ENCODE measurements at regions not wholly inside any gene's neighbourhood (a gene's known extent, or its start where the extent isn't known, plus 50 kb on each side); places are given as distances from the start of the nearest gene placed in this dataset.

GRCh38 chr3:87370007-87370406 is 93.6 kb upstream of the POU1F1 start:
- no peak overlapping the region for H3K4me3 ChIP-seq (ENCODE audit: low read length)
- no peaks in the 10 kb centered on the region for H3K9me3 ChIP-seq (ENCODE audit: low read length)
- H3K4me1 ChIP-seq (ENCODE audit: insufficient read depth, low read length), result peaks cover 7% of the 10 kb centered on the region
- H3K27me3 ChIP-seq (ENCODE audit: insufficient read depth, low read length), result no peaks in the 10 kb centered on the region
- H2AFZ ChIP-seq (ENCODE audit: low read depth, low read length), result no peak overlapping the region
- no peaks in the 10 kb centered on the region for H3K36me3 ChIP-seq (ENCODE audit: insufficient read depth, low read length)

- H3K4me1 ChIP-seq (ENCODE audit: insufficient read depth, low read length), result peaks cover 7% of the 10 kb centered on the region
- H2AFZ ChIP-seq (ENCODE audit: low read depth, low read length), result no peak overlapping the region
- no peaks in the 10 kb centered on the region for H3K27me3 ChIP-seq (ENCODE audit: insufficient read depth, low read length)
These were observed 91.4 kb upstream of the POU1F1 start for GRCh38 chr3:87367736-87368135.

GRCh38 chr3:87363721-87364120 is 87.3 kb upstream of the POU1F1 start:
- Histone ChIP-seq H3K4me3 (ENCODE audit: low read length) (no peak overlapping the region), H3K27me3 (ENCODE audit: insufficient read depth, low read length) (no peaks in the 10 kb centered on the region), H2AFZ (ENCODE audit: low read depth, low read length) (no peak overlapping the region), H3K36me3 (ENCODE audit: insufficient read depth, low read length) (no peaks in the 10 kb centered on the region), H3K9me3 (ENCODE audit: low read length) (no peaks in the 10 kb centered on the region), H3K4me1 (ENCODE audit: insufficient read depth, low read length) (peaks cover 1% of the 10 kb centered on the region)

More at GRCh38 chr3:87367736-87368135, 91.4 kb upstream of the POU1F1 start:
- Histone ChIP-seq H3K9me3 (ENCODE audit: low read length) (no peaks in the 10 kb centered on the region), H3K4me3 (ENCODE audit: low read length) (no peak overlapping the region), H3K36me3 (ENCODE audit: insufficient read depth, low read length) (no peaks in the 10 kb centered on the region)

GRCh38 chr3:87361956-87362355 is 85.6 kb upstream of the POU1F1 start:
- H3K9me3 ChIP-seq (ENCODE audit: low read length), result no peaks in the 10 kb centered on the region
- H3K4me1 ChIP-seq (ENCODE audit: insufficient read depth, low read length), result no peaks in the 10 kb centered on the region
- H3K27me3 ChIP-seq (ENCODE audit: insufficient read depth, low read length), result no peaks in the 10 kb centered on the region
- H3K4me3 ChIP-seq (ENCODE audit: low read length), result no peak overlapping the region
- no peaks in the 10 kb centered on the region for H3K36me3 ChIP-seq (ENCODE audit: insufficient read depth, low read length)
- no peak overlapping the region for H2AFZ ChIP-seq (ENCODE audit: low read depth, low read length)

- no peak overlapping the region for H3K4me3 ChIP-seq (ENCODE audit: low read length)
- H3K36me3 ChIP-seq (ENCODE audit: insufficient read depth, low read length), result no peaks in the 10 kb centered on the region
- no peaks in the 10 kb centered on the region for H3K9me3 ChIP-seq (ENCODE audit: low read length)
- H2AFZ ChIP-seq (ENCODE audit: low read depth, low read length), result no peak overlapping the region
- no peaks in the 10 kb centered on the region for H3K27me3 ChIP-seq (ENCODE audit: insufficient read depth, low read length)
- no peaks in the 10 kb centered on the region for H3K4me1 ChIP-seq (ENCODE audit: insufficient read depth, low read length)
These were observed 84.9 kb upstream of the POU1F1 start for GRCh38 chr3:87361271-87361670.

GRCh38 chr3:87359826-87360225 is 83.4 kb upstream of the POU1F1 start:
- Histone ChIP-seq H3K9me3 (ENCODE audit: low read length) (no peaks in the 10 kb centered on the region), H3K27me3 (ENCODE audit: insufficient read depth, low read length) (no peaks in the 10 kb centered on the region), H3K36me3 (ENCODE audit: insufficient read depth, low read length) (no peaks in the 10 kb centered on the region), H3K4me1 (ENCODE audit: insufficient read depth, low read length) (no peaks in the 10 kb centered on the region), H2AFZ (ENCODE audit: low read depth, low read length) (no peak overlapping the region), H3K4me3 (ENCODE audit: low read length) (no peak overlapping the region)

- H3K4me1 ChIP-seq (ENCODE audit: insufficient read depth, low read length), result no peaks in the 10 kb centered on the region
- H3K27me3 ChIP-seq (ENCODE audit: insufficient read depth, low read length), result no peaks in the 10 kb centered on the region
- no peaks in the 10 kb centered on the region for H3K36me3 ChIP-seq (ENCODE audit: insufficient read depth, low read length)
- no peak overlapping the region for H3K4me3 ChIP-seq (ENCODE audit: low read length)
- no peak overlapping the region for H2AFZ ChIP-seq (ENCODE audit: low read depth, low read length)
- H3K9me3 ChIP-seq (ENCODE audit: low read length), result no peaks in the 10 kb centered on the region
These were observed 82.6 kb upstream of the POU1F1 start for GRCh38 chr3:87359025-87359424.

GRCh38 chr3:87358066-87358465 is 81.7 kb upstream of the POU1F1 start:
- Histone ChIP-seq H3K9me3 (ENCODE audit: low read length) (no peaks in the 10 kb centered on the region), H2AFZ (ENCODE audit: low read depth, low read length) (no peak overlapping the region), H3K36me3 (ENCODE audit: insufficient read depth, low read length) (no peaks in the 10 kb centered on the region), H3K27me3 (ENCODE audit: insufficient read depth, low read length) (no peaks in the 10 kb centered on the region), H3K4me1 (ENCODE audit: insufficient read depth, low read length) (no peaks in the 10 kb centered on the region), H3K4me3 (ENCODE audit: low read length) (no peak overlapping the region)

GRCh38 chr3:87354398-87354797 is 78.0 kb upstream of the POU1F1 start:
- Histone ChIP-seq H3K4me1 (ENCODE audit: insufficient read depth, low read length) (no peaks in the 10 kb centered on the region), H3K9me3 (ENCODE audit: low read length) (no peaks in the 10 kb centered on the region), H3K27me3 (ENCODE audit: insufficient read depth, low read length) (no peaks in the 10 kb centered on the region), H3K4me3 (ENCODE audit: low read length) (no peak overlapping the region), H2AFZ (ENCODE audit: low read depth, low read length) (no peak overlapping the region), H3K36me3 (ENCODE audit: insufficient read depth, low read length) (no peaks in the 10 kb centered on the region)

- no peak overlapping the region for H2AFZ ChIP-seq (ENCODE audit: low read depth, low read length)
- no peaks in the 10 kb centered on the region for H3K4me1 ChIP-seq (ENCODE audit: insufficient read depth, low read length)
- H3K27me3 ChIP-seq (ENCODE audit: insufficient read depth, low read length), result no peaks in the 10 kb centered on the region
- H3K36me3 ChIP-seq (ENCODE audit: insufficient read depth, low read length), result no peaks in the 10 kb centered on the region
- no peaks in the 10 kb centered on the region for H3K9me3 ChIP-seq (ENCODE audit: low read length)
- no peak overlapping the region for H3K4me3 ChIP-seq (ENCODE audit: low read length)
These were observed 75.6 kb upstream of the POU1F1 start for GRCh38 chr3:87351937-87352336.

- Histone ChIP-seq H2AFZ (ENCODE audit: low read depth, low read length) (no peak overlapping the region), H3K9me3 (ENCODE audit: low read length) (no peaks in the 10 kb centered on the region), H3K4me3 (ENCODE audit: low read length) (no peak overlapping the region), H3K27me3 (ENCODE audit: insufficient read depth, low read length) (no peaks in the 10 kb centered on the region), H3K4me1 (ENCODE audit: insufficient read depth, low read length) (no peaks in the 10 kb centered on the region), H3K36me3 (ENCODE audit: insufficient read depth, low read length) (no peaks in the 10 kb centered on the region)
These were observed 74.2 kb upstream of the POU1F1 start for GRCh38 chr3:87350367-87351199.

- H3K4me3 ChIP-seq (ENCODE audit: low read length), result no peak overlapping the region
- no peaks in the 10 kb centered on the region for H3K36me3 ChIP-seq (ENCODE audit: insufficient read depth, low read length)
- no peak overlapping the region for H2AFZ ChIP-seq (ENCODE audit: low read depth, low read length)
- no peaks in the 10 kb centered on the region for H3K4me1 ChIP-seq (ENCODE audit: insufficient read depth, low read length)
- H3K27me3 ChIP-seq (ENCODE audit: insufficient read depth, low read length), result no peaks in the 10 kb centered on the region
- no peaks in the 10 kb centered on the region for H3K9me3 ChIP-seq (ENCODE audit: low read length)
These were observed 73.4 kb upstream of the POU1F1 start for GRCh38 chr3:87349833-87350232.

GRCh38 chr3:87336761-87337160 is 60.4 kb upstream of the POU1F1 start:
- H3K36me3 ChIP-seq (ENCODE audit: insufficient read depth, low read length), result no peaks in the 10 kb centered on the region
- H3K27me3 ChIP-seq (ENCODE audit: insufficient read depth, low read length), result no peaks in the 10 kb centered on the region
- no peaks in the 10 kb centered on the region for H3K9me3 ChIP-seq (ENCODE audit: low read length)

GRCh38 chr3:87335931-87336330 is 59.5 kb upstream of the POU1F1 start:
- Histone ChIP-seq H3K27me3 (ENCODE audit: insufficient read depth, low read length) (no peaks in the 10 kb centered on the region), H3K4me1 (ENCODE audit: insufficient read depth, low read length) (no peaks in the 10 kb centered on the region), H3K36me3 (ENCODE audit: insufficient read depth, low read length) (no peaks in the 10 kb centered on the region), H2AFZ (ENCODE audit: low read depth, low read length) (no peak overlapping the region), H3K9me3 (ENCODE audit: low read length) (no peaks in the 10 kb centered on the region), H3K4me3 (ENCODE audit: low read length) (no peak overlapping the region)

More at GRCh38 chr3:87336761-87337160, 60.4 kb upstream of the POU1F1 start:
- Histone ChIP-seq H3K4me1 (ENCODE audit: insufficient read depth, low read length) (no peaks in the 10 kb centered on the region), H2AFZ (ENCODE audit: low read depth, low read length) (no peak overlapping the region), H3K4me3 (ENCODE audit: low read length) (no peak overlapping the region)

All from neuron (in vitro differentiated cells).